ENCODE measurements at regions not wholly inside any gene's neighbourhood (a gene's known extent, or its start where the extent isn't known, plus 50 kb on each side); places are given as distances from the start of the nearest gene placed in this dataset.
"Not testable (repeated sequence)": the region's sequence is repeated elsewhere in the genome, so short reads cannot be mapped to it uniquely, and the experiment has no call there.

- Mint-ChIP-seq H3K9me3 (ENCODE audit: low read depth) (no peaks in the 10 kb centered on the region), H3K4me1 (ENCODE audit: low read depth) (no peaks in the 10 kb centered on the region), H3K27me3 (peaks cover 14% of the 10 kb centered on the region), H3K4me3 (no peak overlapping the region), H3K27ac (no peak overlapping the region), H3K36me3 (no peaks in the 10 kb centered on the region)
These were observed 50.2 kb upstream of the SLC35C1 start for GRCh38 chr11:45754741-45755140.

GRCh38 chr11:45754261-45754709 is 50.7 kb upstream of the SLC35C1 start:
- H3K27me3 Mint-ChIP-seq: peaks cover 14% of the 10 kb centered on the region
- no peaks in the 10 kb centered on the region for H3K36me3 Mint-ChIP-seq
- no peaks in the 10 kb centered on the region for H3K4me1 Mint-ChIP-seq (ENCODE audit: low read depth)
- H3K27ac Mint-ChIP-seq: no peak overlapping the region
- H3K4me3 Mint-ChIP-seq: no peak overlapping the region
- H3K9me3 Mint-ChIP-seq (ENCODE audit: low read depth): no peaks in the 10 kb centered on the region

- Mint-ChIP-seq H3K36me3 (no peaks in the 10 kb centered on the region), H3K27me3 (peaks cover 12% of the 10 kb centered on the region), H3K4me1 (ENCODE audit: low read depth) (no peaks in the 10 kb centered on the region), H3K9me3 (ENCODE audit: low read depth) (no peaks in the 10 kb centered on the region), H3K4me3 (no peak overlapping the region), H3K27ac (no peak overlapping the region)
These were observed 52.8 kb upstream of the SLC35C1 start for GRCh38 chr11:45752106-45752505.

GRCh38 chr11:45751430-45751829 is 53.5 kb upstream of the SLC35C1 start:
- Mint-ChIP-seq H3K4me1 (ENCODE audit: low read depth) (no peaks in the 10 kb centered on the region), H3K9me3 (ENCODE audit: low read depth) (no peaks in the 10 kb centered on the region), H3K27ac (no peak overlapping the region), H3K4me3 (no peak overlapping the region), H3K36me3 (no peaks in the 10 kb centered on the region), H3K27me3 (peaks cover 10% of the 10 kb centered on the region)

- H3K9me3 Mint-ChIP-seq (ENCODE audit: low read depth): no peaks in the 10 kb centered on the region
- H3K4me1 Mint-ChIP-seq (ENCODE audit: low read depth): no peaks in the 10 kb centered on the region
- H3K4me3 Mint-ChIP-seq: no peak overlapping the region
- H3K27me3 Mint-ChIP-seq: peaks cover 10% of the 10 kb centered on the region
- H3K27ac Mint-ChIP-seq: no peak overlapping the region
- H3K36me3 Mint-ChIP-seq: no peaks in the 10 kb centered on the region
These were observed 54.5 kb upstream of the SLC35C1 start for GRCh38 chr11:45750439-45750838.

GRCh38 chr11:45748801-45749200 is 56.1 kb upstream of the SLC35C1 start:
- Mint-ChIP-seq H3K36me3 (no peaks in the 10 kb centered on the region), H3K9me3 (ENCODE audit: low read depth) (no peaks in the 10 kb centered on the region), H3K27me3 (peaks cover 6% of the 10 kb centered on the region), H3K4me1 (ENCODE audit: low read depth) (no peaks in the 10 kb centered on the region), H3K27ac (no peak overlapping the region), H3K4me3 (no peak overlapping the region)

- Mint-ChIP-seq H3K4me1 (ENCODE audit: low read depth) (no peaks in the 10 kb centered on the region), H3K27me3 (peaks cover 2% of the 10 kb centered on the region), H3K9me3 (ENCODE audit: low read depth) (no peaks in the 10 kb centered on the region), H3K27ac (no peak overlapping the region), H3K4me3 (no peak overlapping the region), H3K36me3 (no peaks in the 10 kb centered on the region)
These were observed 59.7 kb upstream of the SLC35C1 start for GRCh38 chr11:45745065-45745811.

- H3K36me3 Mint-ChIP-seq: no peaks in the 10 kb centered on the region
- peaks cover 2% of the 10 kb centered on the region for H3K27me3 Mint-ChIP-seq
- no peak overlapping the region for H3K4me3 Mint-ChIP-seq
- no peaks in the 10 kb centered on the region for H3K4me1 Mint-ChIP-seq (ENCODE audit: low read depth)
- H3K27ac Mint-ChIP-seq: no peak overlapping the region
- H3K9me3 Mint-ChIP-seq (ENCODE audit: low read depth): no peaks in the 10 kb centered on the region
These were observed 61.1 kb upstream of the SLC35C1 start for GRCh38 chr11:45743556-45744468.

GRCh38 chr11:45741582-45741981 is 63.4 kb upstream of the SLC35C1 start:
- Mint-ChIP-seq H3K27ac (no peak overlapping the region), H3K4me1 (ENCODE audit: low read depth) (peaks cover 5% of the 10 kb centered on the region), H3K9me3 (ENCODE audit: low read depth) (no peaks in the 10 kb centered on the region), H3K4me3 (no peak overlapping the region), H3K36me3 (no peaks in the 10 kb centered on the region), H3K27me3 (peaks cover 6% of the 10 kb centered on the region)

GRCh38 chr11:45741032-45741431 is 63.9 kb upstream of the SLC35C1 start:
- Mint-ChIP-seq H3K9me3 (ENCODE audit: low read depth) (no peaks in the 10 kb centered on the region), H3K4me3 (no peak overlapping the region), H3K27ac (no peak overlapping the region), H3K4me1 (ENCODE audit: low read depth) (peaks cover 5% of the 10 kb centered on the region), H3K36me3 (no peaks in the 10 kb centered on the region), H3K27me3 (peaks cover 6% of the 10 kb centered on the region)

GRCh38 chr11:45739866-45740265 is 65.1 kb upstream of the SLC35C1 start:
- H3K4me3 Mint-ChIP-seq: no peak overlapping the region
- H3K4me1 Mint-ChIP-seq (ENCODE audit: low read depth): peaks cover 5% of the 10 kb centered on the region
- H3K27ac Mint-ChIP-seq: no peak overlapping the region
- H3K36me3 Mint-ChIP-seq: no peaks in the 10 kb centered on the region
- H3K9me3 Mint-ChIP-seq (ENCODE audit: low read depth): no peaks in the 10 kb centered on the region
- peaks cover 6% of the 10 kb centered on the region for H3K27me3 Mint-ChIP-seq

GRCh38 chr11:45739071-45739470 is 65.9 kb upstream of the SLC35C1 start:
- not testable (repeated sequence) for H3K27me3 Mint-ChIP-seq; H3K27ac Mint-ChIP-seq; H3K4me1 Mint-ChIP-seq (ENCODE audit: low read depth); H3K4me3 Mint-ChIP-seq; H3K36me3 Mint-ChIP-seq; H3K9me3 Mint-ChIP-seq (ENCODE audit: low read depth)

- not testable (repeated sequence) for H3K4me3 Mint-ChIP-seq; H3K4me1 Mint-ChIP-seq (ENCODE audit: low read depth); H3K27ac Mint-ChIP-seq; H3K27me3 Mint-ChIP-seq; H3K36me3 Mint-ChIP-seq; H3K9me3 Mint-ChIP-seq (ENCODE audit: low read depth)
These were observed 66.8 kb upstream of the SLC35C1 start for GRCh38 chr11:45738194-45738593.

GRCh38 chr11:45737056-45737455 is 67.9 kb upstream of the SLC35C1 start:
- Mint-ChIP-seq H3K4me1 (ENCODE audit: low read depth) (peaks cover 5% of the 10 kb centered on the region), H3K4me3 (no peak overlapping the region), H3K36me3 (no peaks in the 10 kb centered on the region), H3K27ac (peak overlapping the region; percentile 84), H3K9me3 (ENCODE audit: low read depth) (no peaks in the 10 kb centered on the region), H3K27me3 (peaks cover 4% of the 10 kb centered on the region)

GRCh38 chr11:45736424-45736823 is 68.5 kb upstream of the SLC35C1 start:
- H3K4me3 Mint-ChIP-seq: no peak overlapping the region
- H3K27ac Mint-ChIP-seq: peak overlapping the region; percentile 11
- H3K27me3 Mint-ChIP-seq: peaks cover 4% of the 10 kb centered on the region
- H3K9me3 Mint-ChIP-seq (ENCODE audit: low read depth): no peaks in the 10 kb centered on the region
- no peaks in the 10 kb centered on the region for H3K36me3 Mint-ChIP-seq
- H3K4me1 Mint-ChIP-seq (ENCODE audit: low read depth): peaks cover 5% of the 10 kb centered on the region
